Breast epithelium (tissue), 4 donors: ENCODE measurements at regions not wholly inside any gene's neighbourhood (a gene's known extent, or its start where the extent isn't known, plus 50 kb on each side); places are given as distances from the start of the nearest gene placed in this dataset.

Experiments
- DNase-seq, 2 donors: peaks; one replicate each; pipeline ENCODE4 v3.0.0-alpha.2; 2019; ENCODE audit warnings: low spot score in 2 of 2
- H3K27ac ChIP-seq, 2 donors: fragments of 200-600 bp; sonication (generic) in 1 of 2; one replicate each; pipeline ENCODE4 v1.5.1; 2016 to 2019; ENCODE audit warnings: mild to moderate bottlenecking in 1 of 2
- H3K27me3 ChIP-seq, 2 donors: fragments of 200-600 bp; sonication (generic) in 1 of 2; one replicate each; pipeline versions ENCODE4 v1.5.1 to v1.6.0; 2017 to 2019; ENCODE audit warnings: control low read depth in 1 of 2, mild to moderate bottlenecking in 1 of 2
- H3K36me3 ChIP-seq: fragments of 200-600 bp; one replicate; pipeline ENCODE4 v1.5.1; 2019
- H3K4me1 ChIP-seq, 2 donors: fragments of 200-600 bp; sonication (generic); one replicate each; pipeline ENCODE4 v1.5.1; 2016 to 2019; ENCODE audit warnings: control low read depth in 1 of 2
- H3K4me3 ChIP-seq, 3 donors: fragments of 200-600 bp; sonication (generic); 1 replicate in 2 of 3; 2 replicates in 1 of 3; pipeline ENCODE4 v1.5.1; 2016 to 2019; ENCODE audit warnings: mild to moderate bottlenecking in 3 of 3, moderate library complexity in 2 of 3
- H3K9me3 ChIP-seq, 2 donors: fragments of 200-600 bp; sonication (generic) in 1 of 2; one replicate each; pipeline ENCODE4 v1.5.1; 2016 to 2019; ENCODE audit warnings: control low read depth in 1 of 2
- CTCF ChIP-seq, 3 donors: fragments of 450-650 bp; IDR thresholded peaks; one replicate each; pipeline ENCODE4 v1.5.1; 2016 to 2017; ENCODE audit warnings: antibody characterized with exemption in 3 of 3, mild to moderate bottlenecking in 3 of 3, moderate library complexity in 3 of 3
- POLR2A ChIP-seq: fragments of 450-650 bp; IDR thresholded peaks from one replicate; pipeline ENCODE4 v1.6.1; 2016; ENCODE audit warnings: antibody characterized with exemption, mild to moderate bottlenecking, moderate library complexity
- POLR2AphosphoS5 ChIP-seq, 3 donors: sonication (generic); formaldehyde crosslinking; IDR thresholded peaks; one replicate each; pipeline ENCODE4 v1.6.1; 2017; ENCODE audit warnings: antibody characterized with exemption in 3 of 3
- intact Hi-C: fragments of 100-400 bp; cut with DNase I; formaldehyde crosslinking; loops from one replicate; pipeline ENCODE4 v1.15.1; 2023; ENCODE audit warnings: low total_unique reads

GRCh38 chr9:23431459-23431858 is 394.6 kb downstream of the ELAVL2 start:
- Histone ChIP-seq H3K4me1 (no peaks in the 10 kb centered on the region), H3K9me3 (peaks cover 0 to 9% of the 10 kb centered on the region in 2 donors), H3K36me3 (no peaks in the 10 kb centered on the region), H3K27ac (no peak overlapping the region), H3K27me3 (no peaks in the 10 kb centered on the region), H3K4me3 (no peak overlapping the region)
- TF ChIP-seq POLR2AphosphoS5 (IDR thresholded peaks at IDR 0.05): no peak
- TF ChIP-seq POLR2A: no peak
- no peak for TF ChIP-seq CTCF (IDR thresholded peaks at IDR 0.05)
- DNase-seq: no peak
- intact Hi-C loops: no loop called here

- H3K4me1 ChIP-seq: no peaks in the 10 kb centered on the region
- H3K27ac ChIP-seq: no peak overlapping the region
- intact Hi-C loops: no loop called here
- H3K9me3 ChIP-seq: peaks cover 0 to 9% of the 10 kb centered on the region in 2 donors
- H3K4me3 ChIP-seq: no peak overlapping the region
- TF ChIP-seq CTCF (IDR thresholded peaks at IDR 0.05) (no peak), POLR2A (no peak), POLR2AphosphoS5 (IDR thresholded peaks at IDR 0.05) (no peak)
- no peak for DNase-seq
- H3K36me3 ChIP-seq: no peaks in the 10 kb centered on the region
- H3K27me3 ChIP-seq: no peaks in the 10 kb centered on the region
These were observed 391.4 kb downstream of the ELAVL2 start for GRCh38 chr9:23434654-23435053.

DNA sequence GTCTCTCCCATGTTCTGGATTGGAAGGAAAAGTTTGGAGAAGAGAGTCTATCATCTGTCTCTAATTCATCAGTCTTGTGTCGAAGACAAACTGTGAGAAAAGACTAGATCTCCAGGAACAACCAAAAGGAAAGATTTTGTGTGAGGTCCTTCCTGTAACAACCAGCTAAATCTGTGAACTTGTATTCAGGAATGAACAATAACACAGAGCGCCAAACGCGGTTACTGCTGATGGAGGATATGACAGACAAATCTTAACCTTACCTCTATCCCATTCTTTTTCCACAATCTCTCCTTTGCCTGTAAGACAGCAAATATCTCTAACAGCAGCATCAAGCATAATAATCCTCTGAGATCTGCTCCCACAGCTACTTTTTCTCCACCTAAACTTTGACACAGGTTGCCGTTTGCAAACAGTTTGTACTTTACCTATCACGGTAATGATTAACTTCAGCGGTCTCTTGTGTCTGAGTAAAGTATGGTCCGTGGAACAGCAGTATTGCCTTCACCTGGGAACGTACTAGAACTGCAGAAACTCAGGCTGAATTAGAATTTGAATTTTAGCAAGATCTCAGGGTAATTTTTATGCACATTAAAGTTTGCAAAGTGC is 387.6 kb downstream of the ELAVL2 start:
- no peaks in the 10 kb centered on the region for H3K27me3 ChIP-seq
- TF ChIP-seq CTCF (IDR thresholded peaks at IDR 0.05) (no peak), POLR2A (no peak), POLR2AphosphoS5 (IDR thresholded peaks at IDR 0.05) (no peak)
- DNase-seq: no peak
- no peak overlapping the region for H3K27ac ChIP-seq
- H3K9me3 ChIP-seq: no peaks in the 10 kb centered on the region
- intact Hi-C loops: no loop called here
- H3K4me3 ChIP-seq: no peak overlapping the region
- H3K36me3 ChIP-seq: no peaks in the 10 kb centered on the region
- H3K4me1 ChIP-seq: no peaks in the 10 kb centered on the region

GRCh38 chr9:23441275-23441674 is 384.8 kb downstream of the ELAVL2 start:
- H3K36me3 ChIP-seq: no peaks in the 10 kb centered on the region
- no peak overlapping the region for H3K4me3 ChIP-seq
- intact Hi-C loops: no loop called here
- H3K4me1 ChIP-seq: no peaks in the 10 kb centered on the region
- H3K27ac ChIP-seq: no peak overlapping the region
- no peaks in the 10 kb centered on the region for H3K27me3 ChIP-seq
- no peak for DNase-seq
- TF ChIP-seq POLR2A (no peak), CTCF (IDR thresholded peaks at IDR 0.05) (no peak), POLR2AphosphoS5 (IDR thresholded peaks at IDR 0.05) (no peak)
- H3K9me3 ChIP-seq: no peaks in the 10 kb centered on the region

GRCh38 chr9:23444658-23445057 is 381.4 kb downstream of the ELAVL2 start:
- TF ChIP-seq POLR2AphosphoS5 (IDR thresholded peaks at IDR 0.05) (no peak), CTCF (IDR thresholded peaks at IDR 0.05) (no peak), POLR2A (no peak)
- intact Hi-C loops: no loop called here
- no peaks in the 10 kb centered on the region for H3K9me3 ChIP-seq

More at GRCh38 chr9:23444658-23445057, 381.4 kb downstream of the ELAVL2 start:
- H3K27me3 ChIP-seq: no peaks in the 10 kb centered on the region
- H3K27ac ChIP-seq: no peak overlapping the region
- H3K36me3 ChIP-seq: no peaks in the 10 kb centered on the region
- no peak overlapping the region for H3K4me3 ChIP-seq
- H3K4me1 ChIP-seq: no peaks in the 10 kb centered on the region
- DNase-seq: no peak
